ENCODE measurements at regions not wholly inside any gene's neighbourhood (a gene's known extent, or its start where the extent isn't known, plus 50 kb on each side); places are given as distances from the start of the nearest gene placed in this dataset.

DNA sequence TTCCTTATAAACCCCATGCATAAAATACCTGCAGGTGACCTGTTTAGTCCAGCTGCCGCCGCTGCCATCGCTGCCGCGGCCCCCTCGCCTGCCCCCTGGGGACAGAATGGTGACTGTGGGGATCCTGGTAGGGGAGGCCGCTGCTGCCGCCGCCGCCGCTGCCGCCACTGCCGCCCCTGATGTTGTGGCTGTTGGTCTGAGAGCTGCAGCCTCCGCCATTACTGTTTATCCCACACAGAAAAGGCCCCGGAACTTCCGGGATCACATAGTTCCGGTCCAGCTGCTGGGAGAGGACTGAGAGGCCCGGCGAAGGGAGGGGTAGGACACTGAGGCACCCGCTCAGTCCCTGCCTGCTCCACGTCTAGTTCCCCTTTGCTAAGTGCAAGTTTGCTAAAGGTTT is 244.9 kb downstream of the C12orf50 start:
- no peaks in the 10 kb centered on the region for H3K27me3 Mint-ChIP-seq (ENCODE audit: unreplicated experiment)
- no peak overlapping the region for H3K27ac Mint-ChIP-seq (ENCODE audit: unreplicated experiment)
- no peaks in the 10 kb centered on the region for H3K9me3 Mint-ChIP-seq (ENCODE audit: unreplicated experiment)
- TF ChIP-seq, protein P1, sequence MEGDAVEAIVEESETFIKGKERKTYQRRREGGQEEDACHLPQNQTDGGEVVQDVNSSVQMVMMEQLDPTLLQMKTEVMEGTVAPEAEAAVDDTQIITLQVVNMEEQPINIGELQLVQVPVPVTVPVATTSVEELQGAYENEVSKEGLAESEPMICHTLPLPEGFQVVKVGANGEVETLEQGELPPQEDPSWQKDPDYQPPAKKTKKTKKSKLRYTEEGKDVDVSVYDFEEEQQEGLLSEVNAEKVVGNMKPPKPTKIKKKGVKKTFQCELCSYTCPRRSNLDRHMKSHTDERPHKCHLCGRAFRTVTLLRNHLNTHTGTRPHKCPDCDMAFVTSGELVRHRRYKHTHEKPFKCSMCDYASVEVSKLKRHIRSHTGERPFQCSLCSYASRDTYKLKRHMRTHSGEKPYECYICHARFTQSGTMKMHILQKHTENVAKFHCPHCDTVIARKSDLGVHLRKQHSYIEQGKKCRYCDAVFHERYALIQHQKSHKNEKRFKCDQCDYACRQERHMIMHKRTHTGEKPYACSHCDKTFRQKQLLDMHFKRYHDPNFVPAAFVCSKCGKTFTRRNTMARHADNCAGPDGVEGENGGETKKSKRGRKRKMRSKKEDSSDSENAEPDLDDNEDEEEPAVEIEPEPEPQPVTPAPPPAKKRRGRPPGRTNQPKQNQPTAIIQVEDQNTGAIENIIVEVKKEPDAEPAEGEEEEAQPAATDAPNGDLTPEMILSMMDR (IDR thresholded peaks at IDR 0.05; ENCODE audit: unreplicated experiment) = no peak
- H3K36me3 Mint-ChIP-seq (ENCODE audit: low read depth, unreplicated experiment) = no peaks in the 10 kb centered on the region
- H3K4me3 Mint-ChIP-seq (ENCODE audit: unreplicated experiment) = no peak overlapping the region
- H3K4me1 Mint-ChIP-seq (ENCODE audit: unreplicated experiment) = no peaks in the 10 kb centered on the region
- DNase-seq (ENCODE audit: low spot score) = no peak

DNA sequence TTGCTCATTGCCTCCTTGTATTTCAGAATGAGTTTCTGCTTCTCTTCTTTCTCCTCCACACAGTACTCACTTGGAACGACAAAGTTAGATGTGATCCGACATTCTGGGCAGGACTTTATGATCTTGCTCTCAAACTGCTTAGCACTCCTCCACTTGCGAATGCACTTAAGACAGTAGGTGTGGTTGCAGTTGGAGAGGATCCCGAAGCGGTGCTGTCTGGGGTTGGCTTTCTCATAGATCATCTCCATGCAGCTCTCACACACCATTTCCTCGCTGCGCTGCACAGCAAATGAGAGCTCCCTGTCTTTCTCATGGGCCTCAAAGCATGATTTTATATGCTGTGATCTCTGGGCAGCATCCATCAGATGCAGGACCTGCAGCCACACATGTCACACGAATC is 245.7 kb downstream of the C12orf50 start:
- no peak for DNase-seq (ENCODE audit: low spot score)
- Mint-ChIP-seq H3K27me3 (ENCODE audit: unreplicated experiment) (no peaks in the 10 kb centered on the region), H3K27ac (ENCODE audit: unreplicated experiment) (no peak overlapping the region)

DNA sequence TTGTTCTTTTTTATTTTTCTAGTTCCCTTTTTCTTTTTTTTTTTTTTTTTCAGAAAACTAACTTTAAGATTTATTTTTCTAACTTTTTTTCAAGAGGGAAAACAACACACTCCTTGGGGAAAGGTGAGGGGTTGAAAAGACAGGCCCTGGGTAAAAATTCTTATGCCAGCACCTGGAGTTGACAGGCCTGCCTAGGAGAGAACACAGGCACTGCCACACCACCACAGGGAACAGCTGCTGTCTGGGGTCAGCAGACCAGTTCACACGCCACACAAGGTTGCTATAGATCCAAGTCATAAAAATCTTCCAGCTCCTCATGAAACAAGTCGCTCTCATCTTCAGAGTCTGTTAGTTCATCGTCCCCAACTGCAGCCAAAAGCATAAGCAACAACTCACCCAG is 246.4 kb downstream of the C12orf50 start:
- TF ChIP-seq, protein P1 (IDR thresholded peaks at IDR 0.05; ENCODE audit: unreplicated experiment) = no peak
- Mint-ChIP-seq H3K9me3 (ENCODE audit: unreplicated experiment) (no peaks in the 10 kb centered on the region), H3K27me3 (ENCODE audit: unreplicated experiment) (no peaks in the 10 kb centered on the region), H3K4me3 (ENCODE audit: unreplicated experiment) (no peak overlapping the region), H3K4me1 (ENCODE audit: unreplicated experiment) (no peaks in the 10 kb centered on the region), H3K27ac (ENCODE audit: unreplicated experiment) (no peak overlapping the region), H3K36me3 (ENCODE audit: low read depth, unreplicated experiment) (no peaks in the 10 kb centered on the region)
- no peak for DNase-seq (ENCODE audit: low spot score)

More for the DNA sequence above, 245.7 kb downstream of the C12orf50 start:
- no peak overlapping the region for H3K4me3 Mint-ChIP-seq (ENCODE audit: unreplicated experiment)
- H3K9me3 Mint-ChIP-seq (ENCODE audit: unreplicated experiment) = no peaks in the 10 kb centered on the region
- H3K4me1 Mint-ChIP-seq (ENCODE audit: unreplicated experiment) = no peaks in the 10 kb centered on the region
- TF ChIP-seq, protein P1 (IDR thresholded peaks at IDR 0.05; ENCODE audit: unreplicated experiment) = no peak
- H3K36me3 Mint-ChIP-seq (ENCODE audit: low read depth, unreplicated experiment) = no peaks in the 10 kb centered on the region

DNA sequence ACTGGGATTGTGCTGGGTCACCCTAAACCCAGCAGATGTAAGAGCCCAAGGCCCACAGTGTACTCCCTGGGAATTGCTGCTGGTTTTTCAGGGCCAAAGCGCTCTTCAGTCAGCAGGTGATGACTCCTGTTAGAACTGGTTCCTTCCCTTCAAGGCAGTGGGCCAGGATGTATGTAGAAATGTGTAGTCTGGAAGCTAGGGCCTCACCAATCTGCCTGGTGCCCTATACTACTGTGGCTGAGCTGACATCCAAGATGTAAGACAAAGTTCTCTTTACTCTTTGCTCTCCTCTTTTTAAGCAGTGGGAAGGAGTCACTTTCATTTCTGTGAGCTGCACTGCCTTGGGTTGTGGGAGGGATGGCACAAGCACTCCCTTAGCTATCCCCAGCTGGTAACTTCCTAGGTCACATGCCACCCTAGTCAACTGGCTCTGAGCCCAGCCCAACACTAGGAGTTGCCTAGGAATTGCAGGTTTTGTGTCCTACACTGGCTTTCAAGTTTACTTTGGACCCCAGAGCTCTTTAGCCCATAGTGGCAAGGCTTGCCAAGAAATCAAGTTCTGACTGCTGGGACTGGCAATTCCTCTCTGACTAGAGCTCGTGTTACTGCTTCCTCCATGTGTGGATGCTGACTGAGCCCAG is 249.2 kb downstream of the C12orf50 start:
- TF ChIP-seq, protein P1 (IDR thresholded peaks at IDR 0.05; ENCODE audit: unreplicated experiment) = no peak
- Mint-ChIP-seq H3K4me1 (ENCODE audit: unreplicated experiment) (no peaks in the 10 kb centered on the region), H3K36me3 (ENCODE audit: low read depth, unreplicated experiment) (no peaks in the 10 kb centered on the region), H3K27me3 (ENCODE audit: unreplicated experiment) (no peaks in the 10 kb centered on the region), H3K27ac (ENCODE audit: unreplicated experiment) (no peak overlapping the region), H3K4me3 (ENCODE audit: unreplicated experiment) (no peak overlapping the region), H3K9me3 (ENCODE audit: unreplicated experiment) (no peaks in the 10 kb centered on the region)
- DNase-seq (ENCODE audit: low spot score) = no peak

DNA sequence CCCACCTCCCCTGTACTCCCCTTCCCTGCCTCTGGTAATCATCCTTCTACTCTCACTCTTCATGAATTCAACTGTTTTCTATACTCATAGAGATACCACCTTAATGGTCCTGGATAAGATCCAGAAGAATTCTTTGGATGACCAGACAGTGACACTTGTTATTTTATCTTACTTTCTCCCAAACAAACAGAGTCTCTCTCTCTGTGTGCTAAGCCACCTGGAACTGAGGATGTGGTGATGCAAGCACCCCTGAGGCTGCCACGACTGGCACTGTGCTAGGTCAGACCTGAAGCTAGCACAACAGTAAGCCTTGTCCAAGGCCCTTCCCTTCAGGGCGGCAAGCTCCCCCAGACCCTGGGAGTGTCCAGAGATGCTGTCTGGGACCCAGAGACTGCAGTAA is 250.2 kb downstream of the C12orf50 start:
- no peaks in the 10 kb centered on the region for H3K27me3 Mint-ChIP-seq (ENCODE audit: unreplicated experiment)
- no peaks in the 10 kb centered on the region for H3K36me3 Mint-ChIP-seq (ENCODE audit: low read depth, unreplicated experiment)
- no peaks in the 10 kb centered on the region for H3K4me1 Mint-ChIP-seq (ENCODE audit: unreplicated experiment)
- TF ChIP-seq, protein P1 (IDR thresholded peaks at IDR 0.05; ENCODE audit: unreplicated experiment) = no peak
- DNase-seq (ENCODE audit: low spot score) = no peak
- H3K27ac Mint-ChIP-seq (ENCODE audit: unreplicated experiment) = no peak overlapping the region
- no peaks in the 10 kb centered on the region for H3K9me3 Mint-ChIP-seq (ENCODE audit: unreplicated experiment)
- H3K4me3 Mint-ChIP-seq (ENCODE audit: unreplicated experiment) = no peak overlapping the region
